ENCODE measurements at regions not wholly inside any gene's neighbourhood (a gene's known extent, or its start where the extent isn't known, plus 50 kb on each side); places are given as distances from the start of the nearest gene placed in this dataset.

GRCh38 chr12:118746960-118747359, 234.4 kb upstream of the SRRM4 start:
- no peak for TF ChIP-seq POLR2A (IDR thresholded peaks at IDR 0.05)
- TF ChIP-seq, protein P1, sequence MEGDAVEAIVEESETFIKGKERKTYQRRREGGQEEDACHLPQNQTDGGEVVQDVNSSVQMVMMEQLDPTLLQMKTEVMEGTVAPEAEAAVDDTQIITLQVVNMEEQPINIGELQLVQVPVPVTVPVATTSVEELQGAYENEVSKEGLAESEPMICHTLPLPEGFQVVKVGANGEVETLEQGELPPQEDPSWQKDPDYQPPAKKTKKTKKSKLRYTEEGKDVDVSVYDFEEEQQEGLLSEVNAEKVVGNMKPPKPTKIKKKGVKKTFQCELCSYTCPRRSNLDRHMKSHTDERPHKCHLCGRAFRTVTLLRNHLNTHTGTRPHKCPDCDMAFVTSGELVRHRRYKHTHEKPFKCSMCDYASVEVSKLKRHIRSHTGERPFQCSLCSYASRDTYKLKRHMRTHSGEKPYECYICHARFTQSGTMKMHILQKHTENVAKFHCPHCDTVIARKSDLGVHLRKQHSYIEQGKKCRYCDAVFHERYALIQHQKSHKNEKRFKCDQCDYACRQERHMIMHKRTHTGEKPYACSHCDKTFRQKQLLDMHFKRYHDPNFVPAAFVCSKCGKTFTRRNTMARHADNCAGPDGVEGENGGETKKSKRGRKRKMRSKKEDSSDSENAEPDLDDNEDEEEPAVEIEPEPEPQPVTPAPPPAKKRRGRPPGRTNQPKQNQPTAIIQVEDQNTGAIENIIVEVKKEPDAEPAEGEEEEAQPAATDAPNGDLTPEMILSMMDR (IDR thresholded peaks at IDR 0.05) = no peak
